ENCODE measurements at regions not wholly inside any gene's neighbourhood (a gene's known extent, or its start where the extent isn't known, plus 50 kb on each side); places are given as distances from the start of the nearest gene placed in this dataset.
"Not testable (repeated sequence)": the region's sequence is repeated elsewhere in the genome, so short reads cannot be mapped to it uniquely, and the experiment has no call there.

- no peak for DNase-seq
Observed at GRCh38 chr6:144633886-144634285, 348.8 kb downstream of the UTRN start.

DNA sequence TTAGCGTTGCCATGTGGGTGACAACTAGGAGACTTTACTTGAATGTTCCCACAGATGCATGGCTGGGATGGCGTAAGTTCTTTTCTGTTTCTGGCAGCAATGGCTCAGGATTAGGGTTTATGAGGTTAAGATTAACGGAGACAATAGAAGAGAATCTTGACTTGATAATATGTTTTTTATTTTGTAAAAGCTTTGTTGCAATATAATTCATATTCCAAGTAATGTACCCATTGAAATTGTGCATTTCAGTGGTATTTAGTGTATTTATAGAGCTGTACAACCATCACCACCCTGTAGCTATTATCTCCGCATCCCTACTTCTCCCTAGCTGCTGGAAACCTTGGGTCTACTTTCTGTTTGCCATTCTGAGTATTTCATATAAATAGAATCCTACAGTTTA, 349.2 kb downstream of the UTRN start:
- DNase-seq, result no peak

GRCh38 chr6:144635051-144635450, 349.9 kb downstream of the UTRN start:
- no peak for DNase-seq

DNA sequence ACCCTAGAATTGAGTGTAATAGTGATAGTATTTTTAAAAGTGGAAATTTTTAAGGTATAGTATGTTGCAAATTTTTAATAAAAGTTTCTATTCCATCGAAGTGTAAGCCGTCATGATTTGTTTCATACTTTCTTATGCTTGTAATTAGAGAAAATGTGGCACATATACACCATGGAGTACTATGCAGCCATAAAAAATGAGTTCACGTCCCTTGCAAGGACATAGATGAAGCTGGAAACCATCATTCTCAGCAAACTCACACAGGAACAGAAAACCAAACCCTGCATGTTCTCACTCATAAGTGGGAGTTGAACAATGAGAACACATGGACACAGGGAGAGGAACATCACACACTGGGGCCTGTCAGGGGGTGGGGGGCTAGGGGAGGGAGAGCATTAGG, 350.9 kb downstream of the UTRN start:
- DNase-seq, result not testable (repeated sequence)

DNA sequence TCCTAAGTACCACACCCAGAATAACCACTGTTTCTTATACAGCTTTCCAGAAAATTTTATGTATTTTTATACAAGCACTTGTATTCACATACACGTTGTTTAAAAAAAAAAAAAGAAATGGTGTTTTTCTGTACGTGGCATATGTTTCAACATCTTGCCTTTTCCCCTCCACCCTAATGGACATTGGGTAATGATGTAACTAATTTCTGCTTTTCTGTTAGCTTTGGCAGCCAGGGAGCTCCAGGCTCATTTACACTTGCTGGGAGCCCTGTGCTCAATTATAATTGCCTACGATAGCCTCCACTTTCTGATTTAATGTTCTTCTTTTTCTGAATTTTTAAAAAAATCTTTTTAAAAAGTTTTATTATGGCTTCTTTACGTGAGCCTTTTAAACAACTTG, 352.4 kb downstream of the UTRN start:
- no peak for DNase-seq

- peak; percentile 83 for DNase-seq
Observed at GRCh38 chr6:144639654-144640053, 354.5 kb downstream of the UTRN start.

DNA sequence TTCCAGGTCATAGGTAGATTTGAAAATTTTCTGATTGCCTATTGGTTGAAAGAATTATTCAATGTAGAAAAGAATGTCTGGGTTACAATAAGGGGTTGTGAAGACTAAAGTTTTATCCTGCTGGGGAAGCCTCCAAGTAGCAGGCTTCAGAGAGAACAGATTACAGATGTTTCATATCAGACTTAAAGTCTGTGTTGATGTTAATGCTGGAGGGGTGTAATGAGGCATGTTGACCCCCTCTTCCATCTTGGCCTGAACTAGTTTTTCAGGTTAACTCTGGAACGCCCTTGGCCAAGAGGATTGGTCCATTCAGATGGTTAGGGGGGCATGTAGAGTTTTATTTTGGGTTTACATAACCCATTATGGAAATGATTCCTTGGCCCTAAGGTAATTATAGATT, 356.2 kb downstream of the UTRN start:
- no peak for DNase-seq

DNA sequence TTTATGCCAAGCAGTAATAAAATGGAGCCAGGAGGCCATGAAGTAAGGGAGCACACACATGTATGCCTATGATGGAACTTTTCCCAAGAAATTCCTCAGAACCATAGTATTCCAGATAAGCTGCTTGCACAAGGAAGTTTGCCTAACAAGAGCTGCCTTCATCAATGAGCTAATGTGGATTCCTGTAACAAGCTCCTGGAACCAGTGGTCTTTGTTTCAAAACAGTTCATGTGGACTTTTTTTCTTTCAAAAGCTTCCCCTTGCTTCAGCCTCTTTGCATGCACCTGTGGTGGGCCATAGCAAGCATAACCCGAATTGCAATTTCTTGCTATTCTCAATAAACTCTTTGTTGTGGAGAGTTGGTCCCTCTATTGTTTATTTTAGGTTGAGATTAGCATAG, 359.6 kb downstream of the UTRN start:
- no peak for DNase-seq

- DNase-seq, result no peak
Observed at GRCh38 chr6:144646093-144647056, 361.2 kb downstream of the UTRN start.

DNA sequence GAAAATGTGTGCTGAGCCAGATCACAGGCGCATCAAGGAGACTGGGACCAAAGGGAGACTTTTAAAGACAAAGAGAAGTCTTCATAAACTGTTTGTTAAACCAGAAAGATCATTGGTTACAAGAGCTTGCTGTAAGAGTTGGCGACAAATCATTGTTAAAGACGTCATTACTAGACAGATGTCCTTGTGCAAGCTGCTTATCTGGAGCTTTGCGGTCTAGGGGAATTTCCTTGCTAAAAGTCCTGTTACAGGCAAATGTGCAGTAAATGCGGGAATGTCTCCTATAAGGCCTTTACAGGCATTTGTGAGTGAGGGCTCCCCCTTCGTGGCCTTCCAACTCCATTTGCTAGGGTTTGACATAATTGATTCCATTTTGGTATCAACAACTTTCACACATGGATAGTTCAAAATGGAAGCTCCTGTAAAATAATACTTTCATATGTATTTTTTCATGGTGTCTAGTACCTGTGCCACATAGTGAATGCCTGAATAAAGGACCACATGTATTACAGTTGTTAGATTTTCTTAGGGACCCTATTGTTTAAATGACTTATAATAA, 362.4 kb downstream of the UTRN start:
- peak; percentile 63 for DNase-seq

DNA sequence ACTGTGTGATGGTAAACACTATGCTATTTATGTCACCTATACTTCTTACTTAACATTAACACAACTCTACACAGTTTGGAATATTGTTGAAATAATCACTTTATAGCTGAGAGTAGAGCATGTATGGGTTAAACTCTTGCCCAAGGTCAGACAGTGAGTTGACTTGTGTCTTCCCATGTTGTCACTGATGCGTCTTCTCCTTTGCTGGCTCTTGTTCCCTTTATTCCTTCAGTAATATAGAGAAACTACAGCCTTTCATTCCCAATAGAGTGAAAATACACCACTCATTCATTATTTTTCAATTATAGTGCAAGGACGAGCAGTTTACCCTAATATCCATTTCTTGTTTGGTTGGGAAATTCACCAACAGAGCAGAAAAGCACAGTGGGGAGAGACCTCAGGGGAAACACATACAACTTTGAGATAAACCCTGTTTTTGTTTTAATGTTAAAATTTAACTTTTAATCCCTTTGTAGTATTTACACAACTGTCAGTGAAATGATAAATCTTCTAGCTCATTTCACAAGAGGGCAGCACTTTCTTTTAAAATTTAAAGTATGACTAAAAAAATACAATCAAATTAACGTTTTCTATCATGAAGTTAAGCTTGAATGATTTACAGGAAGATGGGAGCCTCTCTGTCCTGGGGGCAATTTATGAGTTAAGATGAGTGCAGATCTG, 363.0 kb downstream of the UTRN start:
- no peak for DNase-seq

DNA sequence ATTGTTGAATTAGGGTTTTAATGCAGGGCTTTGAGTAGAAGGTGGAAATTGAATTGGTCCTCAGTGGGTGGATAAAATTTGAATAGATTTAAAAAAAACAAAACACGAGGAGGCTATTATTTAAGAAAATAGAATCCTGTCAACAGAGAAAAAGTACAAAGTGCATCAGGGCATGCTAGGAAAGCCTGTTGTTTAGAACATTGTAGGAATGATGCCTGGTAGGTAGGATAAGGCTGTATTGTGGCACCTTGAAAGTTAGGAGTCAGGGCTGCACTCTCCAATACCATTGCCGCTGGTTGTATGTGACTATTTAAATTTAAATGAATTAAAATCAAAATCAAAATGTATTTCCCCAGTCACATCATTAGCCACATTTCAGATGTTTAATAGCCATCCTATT, 363.9 kb downstream of the UTRN start:
- DNase-seq, result no peak

DNA sequence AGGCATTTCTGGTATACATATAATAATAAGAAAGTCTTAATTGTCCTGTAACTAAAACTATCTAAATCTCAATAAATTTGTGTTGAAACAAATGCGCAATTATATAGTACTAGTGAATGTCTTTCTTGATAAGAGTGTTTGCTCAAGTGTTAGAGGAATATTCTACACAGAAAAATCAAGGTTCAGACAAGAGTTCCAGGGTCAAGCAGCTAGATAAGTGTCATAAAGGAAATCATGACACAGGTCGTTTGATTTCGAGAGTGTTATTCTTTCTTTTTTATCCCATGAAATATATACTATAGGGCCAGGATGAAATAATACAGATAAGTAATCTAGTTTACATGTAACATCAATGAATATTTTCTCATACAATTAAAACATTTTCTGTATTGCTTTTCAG, 366.1 kb downstream of the UTRN start:
- DNase-seq, result no peak

DNA sequence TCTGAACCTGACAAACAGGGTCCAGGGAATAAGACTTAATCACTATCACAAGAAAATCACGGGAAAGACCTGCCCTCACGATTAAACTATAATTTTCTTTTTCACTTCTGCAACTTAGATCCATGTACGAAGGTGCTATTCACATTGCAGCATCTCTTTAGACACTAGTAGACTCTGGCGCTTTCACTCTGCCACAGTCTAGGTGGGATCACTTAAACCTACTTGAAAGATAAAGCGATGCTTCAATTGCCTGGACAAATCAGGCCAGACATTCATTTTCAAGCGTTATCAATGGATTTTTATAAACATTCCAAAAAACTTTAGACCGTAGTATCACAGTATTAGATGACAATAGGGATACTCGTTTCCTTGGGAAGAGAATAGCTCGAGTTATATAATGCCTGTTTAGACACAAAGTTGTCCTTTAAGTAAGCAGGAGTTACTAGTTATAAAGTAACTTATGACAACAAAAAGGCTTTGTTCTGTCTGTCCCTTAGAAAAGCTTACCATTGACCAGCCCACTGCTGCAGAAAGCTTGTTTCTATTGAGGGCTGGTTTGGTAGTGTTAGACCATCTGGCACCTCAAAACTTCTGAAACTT, 367.3 kb downstream of the UTRN start:
- no peak for DNase-seq

DNA sequence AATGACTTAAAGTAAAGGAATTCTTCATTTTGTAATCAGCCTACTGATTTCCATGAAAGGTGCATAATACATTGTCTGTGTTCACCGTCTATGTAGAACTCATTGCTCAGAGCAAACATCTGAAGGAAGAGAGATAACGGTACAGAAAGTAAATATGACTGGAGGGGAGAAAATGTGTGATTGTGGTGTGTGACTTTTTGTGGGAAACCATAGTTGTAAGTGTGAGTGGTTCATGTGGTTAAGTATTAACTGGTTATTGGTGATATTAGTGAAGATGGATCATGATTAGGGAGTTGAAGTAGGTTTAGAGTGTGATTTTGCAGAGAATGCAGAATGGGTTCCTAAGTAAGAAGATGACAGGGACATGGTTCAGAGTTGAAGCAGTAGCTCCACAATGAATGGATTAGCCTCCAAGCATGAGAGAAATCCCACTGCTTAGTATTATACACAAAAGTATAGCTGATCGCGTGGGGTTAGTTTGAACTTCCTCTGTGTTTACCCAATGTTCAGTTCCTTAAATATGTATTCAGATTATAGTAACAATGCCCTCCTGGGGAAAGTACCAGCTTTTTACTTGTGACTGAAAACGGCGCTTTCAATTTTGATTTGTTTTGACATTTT, 368.9 kb downstream of the UTRN start:
- DNase-seq, result no peak

- no peak for DNase-seq
Observed at GRCh38 chr6:144654506-144654905, 369.4 kb downstream of the UTRN start.

DNA sequence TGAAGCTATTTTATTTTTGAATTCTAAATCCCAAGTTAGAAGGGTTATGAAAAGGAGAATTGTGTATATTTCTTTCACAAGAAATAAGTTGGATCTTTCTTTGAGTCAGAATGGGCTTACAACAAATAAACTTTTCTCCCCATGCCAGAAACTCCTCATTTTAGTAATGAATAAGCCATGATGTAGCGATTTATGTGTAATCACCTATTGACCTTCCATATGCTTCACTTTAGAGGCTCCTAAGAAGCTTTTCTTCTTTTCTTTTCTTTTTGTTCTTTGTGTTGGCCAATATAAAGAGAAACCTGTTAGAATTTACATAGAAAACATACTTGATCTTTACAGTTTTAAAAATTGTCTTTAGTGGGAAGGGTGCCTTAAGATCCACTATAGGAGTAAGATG, 370.2 kb downstream of the UTRN start:
- no peak for DNase-seq

GRCh38 chr6:144657691-144658090, 372.6 kb downstream of the UTRN start:
- DNase-seq, result no peak

DNA sequence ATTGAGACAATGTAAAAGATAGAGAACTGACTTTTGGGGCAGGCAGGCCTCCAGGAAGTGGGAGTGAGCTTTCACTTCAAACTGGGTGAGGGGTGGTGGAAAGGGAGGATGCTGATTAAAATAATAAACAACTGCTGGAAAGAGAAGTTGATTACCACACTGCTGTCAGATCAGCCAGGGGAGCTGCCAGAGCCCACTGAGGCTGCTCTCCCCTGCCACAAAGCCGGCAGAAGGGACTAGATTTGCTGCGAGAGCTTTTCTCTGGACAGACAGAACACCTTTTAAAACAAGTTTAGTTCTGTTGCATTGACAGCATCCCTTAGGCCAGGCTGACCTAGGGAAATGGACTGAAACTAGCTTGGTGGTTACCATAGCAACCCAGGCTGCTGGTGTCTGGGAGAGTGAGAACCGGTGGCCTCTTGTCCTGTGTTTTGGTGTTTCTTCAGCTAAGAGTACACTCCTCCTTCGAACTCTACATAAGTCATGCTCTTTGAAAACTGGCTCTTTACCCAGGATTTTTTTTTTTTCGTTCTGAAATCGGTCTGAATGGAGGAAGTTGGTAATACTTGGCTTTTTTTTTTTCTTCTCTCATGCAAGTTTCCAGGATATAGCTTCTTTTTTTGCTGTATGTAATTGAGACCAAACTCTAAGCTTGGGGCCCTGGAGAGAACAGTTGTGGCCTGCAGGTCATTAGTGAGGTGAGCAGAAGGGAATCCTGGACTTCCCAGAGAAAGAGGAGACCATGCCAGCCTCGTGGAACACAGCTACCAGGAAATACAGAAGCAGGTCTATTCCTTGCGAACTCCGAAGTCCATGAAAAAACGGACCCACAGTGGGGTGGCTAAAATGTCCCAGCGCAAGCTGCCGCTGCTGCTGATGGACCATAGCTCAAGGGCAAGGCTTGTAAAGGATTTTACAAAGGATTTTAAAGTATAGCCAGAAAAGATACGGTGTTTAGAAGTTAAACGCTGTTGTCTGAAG, 374.4 kb downstream of the UTRN start:
- peak; percentile 85 for DNase-seq

- DNase-seq, result no peak
Observed at GRCh38 chr6:144660561-144661115, 375.5 kb downstream of the UTRN start.

GRCh38 chr6:144661116-144661806, 376.1 kb downstream of the UTRN start:
- DNase-seq, result peak; percentile 60

Measured in islet precursor cell (in vitro differentiated cells).